ENCODE measurements at regions not wholly inside any gene's neighbourhood (a gene's known extent, or its start where the extent isn't known, plus 50 kb on each side); places are given as distances from the start of the nearest gene placed in this dataset.

DNA sequence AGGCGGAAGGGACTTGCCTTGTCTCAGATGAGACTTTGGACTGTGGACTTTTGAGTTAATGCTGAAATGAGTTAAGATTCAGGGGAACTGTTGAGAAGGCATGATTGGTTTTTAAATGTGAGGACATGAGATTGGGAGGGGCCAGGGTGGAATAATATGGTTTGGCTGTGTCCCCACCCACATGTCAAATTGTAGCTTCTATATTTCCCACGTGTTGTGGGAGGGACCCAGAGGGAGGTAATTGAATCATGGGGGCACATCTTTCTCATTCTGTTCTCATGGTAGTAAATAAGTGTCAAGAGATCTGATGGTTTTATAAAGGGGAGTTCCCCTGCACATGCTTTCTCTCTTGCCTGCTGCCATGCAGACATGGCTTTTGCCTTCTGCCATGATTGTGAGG is 89.2 kb downstream of the CGGBP1 start:
- no peak for TF ChIP-seq POLR2AphosphoS5 (IDR thresholded peaks at IDR 0.05)
- TF ChIP-seq POLR2A (IDR thresholded peaks at IDR 0.05), result no peak
- TF ChIP-seq EP300 (IDR thresholded peaks at IDR 0.05), result no peak
- TF ChIP-seq, protein P1, sequence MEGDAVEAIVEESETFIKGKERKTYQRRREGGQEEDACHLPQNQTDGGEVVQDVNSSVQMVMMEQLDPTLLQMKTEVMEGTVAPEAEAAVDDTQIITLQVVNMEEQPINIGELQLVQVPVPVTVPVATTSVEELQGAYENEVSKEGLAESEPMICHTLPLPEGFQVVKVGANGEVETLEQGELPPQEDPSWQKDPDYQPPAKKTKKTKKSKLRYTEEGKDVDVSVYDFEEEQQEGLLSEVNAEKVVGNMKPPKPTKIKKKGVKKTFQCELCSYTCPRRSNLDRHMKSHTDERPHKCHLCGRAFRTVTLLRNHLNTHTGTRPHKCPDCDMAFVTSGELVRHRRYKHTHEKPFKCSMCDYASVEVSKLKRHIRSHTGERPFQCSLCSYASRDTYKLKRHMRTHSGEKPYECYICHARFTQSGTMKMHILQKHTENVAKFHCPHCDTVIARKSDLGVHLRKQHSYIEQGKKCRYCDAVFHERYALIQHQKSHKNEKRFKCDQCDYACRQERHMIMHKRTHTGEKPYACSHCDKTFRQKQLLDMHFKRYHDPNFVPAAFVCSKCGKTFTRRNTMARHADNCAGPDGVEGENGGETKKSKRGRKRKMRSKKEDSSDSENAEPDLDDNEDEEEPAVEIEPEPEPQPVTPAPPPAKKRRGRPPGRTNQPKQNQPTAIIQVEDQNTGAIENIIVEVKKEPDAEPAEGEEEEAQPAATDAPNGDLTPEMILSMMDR (IDR thresholded peaks at IDR 0.05), result no peak
- H3K27ac ChIP-seq, result no peak overlapping the region
- H3K4me1 ChIP-seq, result no peaks in the 10 kb centered on the region
- H3K4me3 ChIP-seq, result no peak overlapping the region
- no peaks in the 10 kb centered on the region for H3K9me3 ChIP-seq
- 44 to 56% methylated on average over 1 to 2 of the region's 2 CpGs for WGBS, 2 donors (ENCODE audit: low coverage in 1 of 2)
- H3K36me3 ChIP-seq, result no peaks in the 10 kb centered on the region
- peaks cover 10% of the 10 kb centered on the region for H3K27me3 ChIP-seq
- ATAC-seq, result no peak

DNA sequence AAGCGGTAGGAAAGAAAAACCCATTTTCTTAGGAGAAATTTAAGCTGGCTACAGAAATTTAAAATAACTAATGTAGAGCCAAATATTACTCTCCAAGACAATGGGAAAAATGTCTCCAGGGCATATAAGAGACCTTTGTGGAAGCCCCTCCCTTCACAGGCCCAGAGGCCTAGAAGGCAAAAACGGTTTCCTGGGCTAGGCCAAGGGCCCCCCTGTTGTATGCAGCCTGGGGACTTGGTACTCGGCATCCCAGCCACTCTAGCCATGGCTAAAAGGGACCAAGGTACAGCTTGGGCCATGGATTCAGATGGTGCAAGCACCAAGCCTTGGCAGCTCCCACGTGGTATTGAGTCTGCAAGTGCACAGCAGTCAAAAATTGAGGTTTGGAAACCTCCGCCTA is 90.1 kb downstream of the CGGBP1 start:
- H3K27ac ChIP-seq, result no peak overlapping the region
- TF ChIP-seq POLR2AphosphoS5 (IDR thresholded peaks at IDR 0.05) (no peak), EP300 (IDR thresholded peaks at IDR 0.05) (no peak), POLR2A (IDR thresholded peaks at IDR 0.05) (no peak)
- TF ChIP-seq, protein P1 (IDR thresholded peaks at IDR 0.05), result no peak
- H3K9me3 ChIP-seq, result no peaks in the 10 kb centered on the region
- no peaks in the 10 kb centered on the region for H3K4me1 ChIP-seq
- ATAC-seq, result no peak
- no peak overlapping the region for H3K4me3 ChIP-seq
- no peaks in the 10 kb centered on the region for H3K36me3 ChIP-seq
- 69 to 91% methylated on average over 2 to 4 of the region's 5 CpGs for whole genome bisulfite sequencing, 2 donors (ENCODE audit: low coverage in 1 of 2)
- peaks cover under 1% of the 10 kb centered on the region for H3K27me3 ChIP-seq

DNA sequence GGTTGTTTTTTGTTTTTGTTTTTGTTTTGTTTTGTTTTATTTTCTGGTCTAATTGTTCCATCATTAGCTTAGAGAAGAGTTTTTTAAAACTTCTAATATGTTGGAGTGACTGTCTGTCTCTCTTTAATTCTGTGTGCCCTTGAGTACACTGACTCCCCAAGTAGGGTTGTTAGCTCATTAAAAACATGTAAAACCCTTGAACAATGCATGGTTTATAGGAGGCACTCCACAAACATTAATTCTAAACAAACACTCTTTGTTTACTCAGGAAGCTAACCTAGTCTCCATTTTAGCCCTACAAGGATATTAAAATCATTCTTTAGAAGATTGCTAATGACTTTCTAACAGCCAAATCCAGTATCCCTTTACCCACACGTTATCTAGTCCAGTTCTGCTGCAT is 100.5 kb downstream of the CGGBP1 start:
- no peaks in the 10 kb centered on the region for H3K4me1 ChIP-seq
- 38 to 50% methylated on average over 1 of the region's 1 CpG for WGBS, 2 donors (ENCODE audit: low coverage in 1 of 2)
- no peaks in the 10 kb centered on the region for H3K27me3 ChIP-seq
- H3K27ac ChIP-seq, result no peak overlapping the region
- no peak for ATAC-seq
- no peak overlapping the region for H3K4me3 ChIP-seq
- no peaks in the 10 kb centered on the region for H3K9me3 ChIP-seq
- no peaks in the 10 kb centered on the region for H3K36me3 ChIP-seq
- no peak for TF ChIP-seq EP300 (IDR thresholded peaks at IDR 0.05)
- TF ChIP-seq POLR2A (IDR thresholded peaks at IDR 0.05), result no peak
- no peak for TF ChIP-seq POLR2AphosphoS5 (IDR thresholded peaks at IDR 0.05)
- TF ChIP-seq, protein P1 (IDR thresholded peaks at IDR 0.05), result no peak

GRCh38 chr3:87957575-87957974 is 101.2 kb downstream of the CGGBP1 start:
- Histone ChIP-seq H3K27me3 (no peaks in the 10 kb centered on the region), H3K9me3 (no peaks in the 10 kb centered on the region), H3K27ac (no peak overlapping the region), H3K4me1 (no peaks in the 10 kb centered on the region), H3K36me3 (no peaks in the 10 kb centered on the region), H3K4me3 (no peak overlapping the region)
- no peak for TF ChIP-seq POLR2A (IDR thresholded peaks at IDR 0.05)
- TF ChIP-seq, protein P1 (IDR thresholded peaks at IDR 0.05), result no peak
- no peak for TF ChIP-seq EP300 (IDR thresholded peaks at IDR 0.05)
- no peak for TF ChIP-seq POLR2AphosphoS5 (IDR thresholded peaks at IDR 0.05)
- WGBS, 2 donors (ENCODE audit: low coverage in 1 of 2), result 90% methylated on average over 1 of the region's 1 CpG
- no peak for ATAC-seq

DNA sequence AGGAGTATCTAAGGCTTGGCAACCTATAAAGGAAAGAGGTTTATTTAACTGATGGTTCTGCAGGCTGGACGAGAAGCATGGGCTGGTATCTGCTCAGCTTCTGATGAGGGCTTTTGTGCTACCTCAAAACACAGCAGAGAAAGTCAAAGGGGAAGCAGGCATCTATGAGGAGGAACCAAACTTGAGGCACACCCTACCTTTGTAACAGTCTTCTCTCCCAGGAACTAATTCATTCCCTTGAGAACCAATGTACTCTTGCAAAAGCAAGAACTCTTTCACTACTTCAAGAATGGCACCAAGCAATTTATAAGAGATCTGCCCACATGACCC is 109.0 kb downstream of the CGGBP1 start:
- no peak for ATAC-seq
- Histone ChIP-seq H3K27me3 (no peaks in the 10 kb centered on the region), H3K27ac (no peak overlapping the region), H3K36me3 (no peaks in the 10 kb centered on the region), H3K4me1 (no peaks in the 10 kb centered on the region), H3K4me3 (no peak overlapping the region), H3K9me3 (no peaks in the 10 kb centered on the region)
- TF ChIP-seq POLR2A (IDR thresholded peaks at IDR 0.05) (no peak), EP300 (IDR thresholded peaks at IDR 0.05) (no peak), POLR2AphosphoS5 (IDR thresholded peaks at IDR 0.05) (no peak)
- TF ChIP-seq, protein P1 (IDR thresholded peaks at IDR 0.05), result no peak
- WGBS, 2 donors (ENCODE audit: low coverage in 1 of 2), result 38 to 80% methylated on average over 1 of the region's 1 CpG

Measured in gastroesophageal sphincter (tissue), 4 donors.